Endothelial cell of umbilical vein (primary cell): ENCODE measurements at regions not wholly inside any gene's neighbourhood (a gene's known extent, or its start where the extent isn't known, plus 50 kb on each side); places are given as distances from the start of the nearest gene placed in this dataset.

ENCODE experiments used
- BruUV-seq: library from RNA; stranded (reverse); fragments of 400-500 nt; replicated peaks from 2 replicates; lab custom pipeline; 2021; lab: Mats Ljungman, UMichigan
- CTCF ChIA-PET: fragments of 300-600, 350-600 bp; sonication (Branson Sonifier 250); formaldehyde crosslinking; loops from one replicate; lab custom pipeline; 2021; ENCODE audit warnings: antibody characterized with exemption, inconsistent platforms; lab: Charles Lee
- POLR2A ChIA-PET: fragments of 300-600, 350-600 bp; sonication (Branson Sonifier 250); formaldehyde crosslinking; loops from one replicate; lab custom pipeline; 2021; ENCODE audit warnings: antibody characterized with exemption, inconsistent platforms; lab: Charles Lee
- DNase-seq: peaks from one replicate; pipeline ENCODE4 v3.0.0-alpha.2; 2011; ENCODE audit warnings: low read depth, low spot score
- FAIRE-seq: peaks from 2 replicates; lab custom pipeline; 2011; peaks lifted over from hg19 to GRCh38; lab: Jason Lieb, UNC
- H2AFZ ChIP-seq: 2 replicates; pipeline ENCODE4 v1.6.0; 2012; ENCODE audit warnings: low read depth, low read length, control low read depth, inconsistent platforms
- H3K27ac ChIP-seq: 2 replicates; pipeline ENCODE4 v1.5.1; 2011; ENCODE audit warnings: low read depth, mild to moderate bottlenecking, control low read depth, low read length, moderate library complexity; ENCODE audit not compliant: insufficient read depth
- H3K27me3 ChIP-seq, 2 experiments: 2 replicates each; pipeline versions ENCODE4 v1.6.0 to v1.6.1; 2011; ENCODE audit warnings: low read length in 2 of 2, mixed read lengths in 1 of 2; ENCODE audit not compliant: control insufficient read depth in 2 of 2, insufficient read depth in 2 of 2
- H3K36me3 ChIP-seq, 2 experiments: 2 replicates in 1 of 2; 3 replicates in 1 of 2; pipeline ENCODE4 v1.5.1; 2011; ENCODE audit warnings: low read length in 2 of 2, mild to moderate bottlenecking in 1 of 2, moderate library complexity in 1 of 2; ENCODE audit not compliant: control insufficient read depth in 2 of 2, insufficient read depth in 2 of 2; ENCODE audit errors: extremely low read depth in 1 of 2
- H3K4me1 ChIP-seq: 3 replicates; pipeline ENCODE4 v1.5.1; 2011; ENCODE audit warnings: mild to moderate bottlenecking, low read length; ENCODE audit not compliant: control insufficient read depth, insufficient read depth; ENCODE audit errors: extremely low read depth
- H3K4me2 ChIP-seq: 2 replicates; pipeline ENCODE4 v1.6.1; 2011; ENCODE audit warnings: low read length, control low read depth, mixed read lengths; ENCODE audit not compliant: insufficient read depth
- H3K4me3 ChIP-seq, 3 experiments: fragments of 200-600 bp in 1 of 3; sonication (generic), shearing (Covaris generic) in 1 of 3; replicated peaks in 1 of 3; 2 replicates each; pipeline ENCODE4 v1.5.1; 2011 to 2016; ENCODE audit warnings: control low read depth in 3 of 3, low read length in 3 of 3, mild to moderate bottlenecking in 2 of 3, inconsistent platforms in 1 of 3, low read depth in 1 of 3, moderate library complexity in 1 of 3; ENCODE audit not compliant: insufficient read depth in 1 of 3
- H3K79me2 ChIP-seq: 2 replicates; pipeline ENCODE4 v1.6.0; 2012; ENCODE audit warnings: low read length, inconsistent platforms; ENCODE audit not compliant: control insufficient read depth, insufficient read depth
- H3K9ac ChIP-seq: replicated peaks from 2 replicates; pipeline ENCODE3; 2011; ENCODE audit warnings: low read length, control low read depth; ENCODE audit not compliant: insufficient read depth; ENCODE audit errors: extremely low read depth
- H3K9me1 ChIP-seq: replicated peaks from 3 replicates; pipeline ENCODE4 v1.6.0; 2011; ENCODE audit warnings: mild to moderate bottlenecking, low read length; ENCODE audit not compliant: control insufficient read depth, insufficient read depth; ENCODE audit errors: extremely low read depth
- H3K9me3 ChIP-seq: replicated peaks from 2 replicates; pipeline ENCODE4 v1.5.1; 2012; ENCODE audit warnings: low read length, inconsistent platforms; ENCODE audit not compliant: control insufficient read depth, insufficient read depth
- H4K20me1 ChIP-seq: replicated peaks from 2 replicates; pipeline ENCODE3; 2011; ENCODE audit warnings: mild to moderate bottlenecking, low read length; ENCODE audit not compliant: control insufficient read depth, insufficient read depth; ENCODE audit errors: extremely low read depth
- EZH2 ChIP-seq: IDR thresholded peaks from 2 replicates; pipeline ENCODE4 v1.6.1; 2012; ENCODE audit warnings: borderline replicate concordance, low read depth, mild to moderate bottlenecking, moderate library complexity, low read length, inconsistent platforms; ENCODE audit not compliant: severe bottlenecking
- FOS ChIP-seq: IDR thresholded peaks from 2 replicates; pipeline ENCODE4 v1.6.1; 2011; ENCODE audit warnings: mild to moderate bottlenecking, low read length, moderate library complexity, borderline replicate concordance; ENCODE audit not compliant: insufficient read depth
- GATA2 ChIP-seq: IDR thresholded peaks from 2 replicates; pipeline ENCODE4 v1.7.0; 2011; ENCODE audit warnings: low read depth, mild to moderate bottlenecking, moderate library complexity, mixed read lengths, low read length; ENCODE audit not compliant: insufficient read length, insufficient read depth
- JUN ChIP-seq: IDR thresholded peaks from 2 replicates; pipeline ENCODE4 v1.6.1; 2011; ENCODE audit warnings: borderline replicate concordance, low read depth; ENCODE audit not compliant: insufficient read length, insufficient read depth
- MYC ChIP-seq: IDR thresholded peaks from one replicate; pipeline ENCODE4 v1.6.1; 2011; ENCODE audit warnings: mild to moderate bottlenecking, low read depth, low read length
- POLR2A ChIP-seq: IDR thresholded peaks from 2 replicates; pipeline ENCODE4 v1.6.1; 2012; ENCODE audit warnings: low read depth, mild to moderate bottlenecking, control low read depth, low read length
- POLR2AphosphoS5 ChIP-seq: IDR thresholded peaks from 2 replicates; pipeline ENCODE4 v1.6.1; 2012; ENCODE audit warnings: low read depth, mild to moderate bottlenecking, control low read depth, low read length, moderate library complexity; ENCODE audit not compliant: insufficient read depth
- dilution Hi-C: fragments of 300-500 bp; cut with MboI; formaldehyde crosslinking; loops from one replicate; pipeline ENCODE4 v1.15.0; 2019; ENCODE audit warnings: low sequenced_read_pairs; ENCODE audit not compliant: extremely low pct_ligation_motif_present
- intact Hi-C: fragments of 100-400 bp; cut with micrococcal nuclease; formaldehyde crosslinking; loops from one replicate; pipeline ENCODE4 v1.10.0; 2022
- TF ChIP-seq, protein P1 (sequence below): IDR thresholded peaks from 2 replicates; pipeline ENCODE4 v1.6.1; 2011; ENCODE audit not compliant: insufficient read depth, insufficient read length
- TF ChIP-seq, protein P2 (sequence below), 2 donors: IDR thresholded peaks; 1 replicate in 1 of 2; 2 replicates in 1 of 2; pipeline ENCODE4 v1.5.1; 2011; ENCODE audit warnings: low read length in 2 of 2, mild to moderate bottlenecking in 2 of 2, moderate library complexity in 2 of 2, control low read depth in 1 of 2, inconsistent platforms in 1 of 2, low read depth in 1 of 2; ENCODE audit not compliant: insufficient read depth in 1 of 2; ENCODE audit errors: extremely low read depth in 1 of 2

DNA sequence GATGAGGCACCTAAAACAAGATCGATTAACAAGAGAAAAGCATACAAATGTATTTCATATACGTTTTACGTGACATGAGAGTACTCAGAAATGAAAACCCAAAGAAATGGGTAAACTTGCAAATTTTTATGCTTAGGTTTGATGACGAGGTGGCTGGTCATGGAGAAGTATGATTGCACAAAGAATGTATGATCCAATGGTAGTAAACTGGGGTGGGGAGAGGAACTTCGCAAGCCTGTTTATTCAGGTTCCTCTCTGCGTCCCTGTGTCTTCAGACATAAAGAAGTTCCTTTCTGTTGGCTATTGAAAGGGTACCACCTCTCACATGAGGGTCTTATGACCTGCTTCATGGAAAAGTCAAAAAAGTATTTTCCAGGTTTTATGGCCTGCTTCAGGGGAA, 309.2 kb downstream of the BCOR start:
- no peaks in the 10 kb centered on the region for H3K36me3 ChIP-seq
- FAIRE-seq (no peak), DNase-seq (no peak)
- H4K20me1 ChIP-seq = no peaks in the 10 kb centered on the region
- dilution Hi-C loops = no loop called here
- no peaks in the 10 kb centered on the region for H3K9me3 ChIP-seq
- ChIA-PET CTCF (no interaction called here), POLR2A (no interaction called here)
- H3K27ac ChIP-seq = no peak overlapping the region
- no peaks in the 10 kb centered on the region for H3K4me1 ChIP-seq
- TF ChIP-seq FOS (no peak), POLR2AphosphoS5 (no peak), GATA2 (no peak), POLR2A (no peak), EZH2 (no peak), MYC (no peak), JUN (no peak)
- TF ChIP-seq, protein P1, sequence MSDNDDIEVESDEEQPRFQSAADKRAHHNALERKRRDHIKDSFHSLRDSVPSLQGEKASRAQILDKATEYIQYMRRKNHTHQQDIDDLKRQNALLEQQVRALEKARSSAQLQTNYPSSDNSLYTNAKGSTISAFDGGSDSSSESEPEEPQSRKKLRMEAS = no peak
- TF ChIP-seq, protein P2, sequence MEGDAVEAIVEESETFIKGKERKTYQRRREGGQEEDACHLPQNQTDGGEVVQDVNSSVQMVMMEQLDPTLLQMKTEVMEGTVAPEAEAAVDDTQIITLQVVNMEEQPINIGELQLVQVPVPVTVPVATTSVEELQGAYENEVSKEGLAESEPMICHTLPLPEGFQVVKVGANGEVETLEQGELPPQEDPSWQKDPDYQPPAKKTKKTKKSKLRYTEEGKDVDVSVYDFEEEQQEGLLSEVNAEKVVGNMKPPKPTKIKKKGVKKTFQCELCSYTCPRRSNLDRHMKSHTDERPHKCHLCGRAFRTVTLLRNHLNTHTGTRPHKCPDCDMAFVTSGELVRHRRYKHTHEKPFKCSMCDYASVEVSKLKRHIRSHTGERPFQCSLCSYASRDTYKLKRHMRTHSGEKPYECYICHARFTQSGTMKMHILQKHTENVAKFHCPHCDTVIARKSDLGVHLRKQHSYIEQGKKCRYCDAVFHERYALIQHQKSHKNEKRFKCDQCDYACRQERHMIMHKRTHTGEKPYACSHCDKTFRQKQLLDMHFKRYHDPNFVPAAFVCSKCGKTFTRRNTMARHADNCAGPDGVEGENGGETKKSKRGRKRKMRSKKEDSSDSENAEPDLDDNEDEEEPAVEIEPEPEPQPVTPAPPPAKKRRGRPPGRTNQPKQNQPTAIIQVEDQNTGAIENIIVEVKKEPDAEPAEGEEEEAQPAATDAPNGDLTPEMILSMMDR (IDR thresholded peaks at IDR 0.05; ENCODE audit: extremely low read depth in 1 of 2, insufficient read depth in 1 of 2, low read depth in 1 of 2, low read length in 2 of 2) = no peak
- H3K4me3 ChIP-seq = no peak overlapping the region
- H3K79me2 ChIP-seq = no peaks in the 10 kb centered on the region
- no peak overlapping the region for H3K9ac ChIP-seq
- no peaks in the 10 kb centered on the region for H3K9me1 ChIP-seq
- intact Hi-C loops = no loop called here
- no peak overlapping the region for H3K4me2 ChIP-seq
- BruUV-seq = no TSS peak
- H2AFZ ChIP-seq = no peak overlapping the region
- H3K27me3 ChIP-seq = no peaks in the 10 kb centered on the region
